ENCODE measurements at regions not wholly inside any gene's neighbourhood (a gene's known extent, or its start where the extent isn't known, plus 50 kb on each side); places are given as distances from the start of the nearest gene placed in this dataset.
"Not testable (repeated sequence)": the region's sequence is repeated elsewhere in the genome, so short reads cannot be mapped to it uniquely, and the experiment has no call there.

- peak; percentile 79 for ATAC-seq
Observed at GRCh38 chr5:18745042-18745987, 1111.1 kb downstream of the TAF11L14 start.

GRCh38 chr5:18745988-18746615 is 1111.8 kb downstream of the TAF11L14 start:
- ATAC-seq, result peak; percentile 71

- ATAC-seq, result no peak
Observed at GRCh38 chr5:18749763-18750162, 1115.5 kb downstream of the TAF11L14 start.

GRCh38 chr5:18752317-18752716 is 1118.1 kb downstream of the TAF11L14 start:
- ATAC-seq, result no peak

- no peak for ATAC-seq
Observed at GRCh38 chr5:18754201-18754600, 1119.9 kb downstream of the TAF11L14 start.

- ATAC-seq, result no peak
Observed at GRCh38 chr5:18761801-18762200, 1127.5 kb downstream of the TAF11L14 start.

- no peak for ATAC-seq
Observed at GRCh38 chr5:18764161-18764560, 1129.9 kb downstream of the TAF11L14 start.

GRCh38 chr5:18765304-18765703 is 1131.0 kb downstream of the TAF11L14 start:
- no peak for ATAC-seq

- no peak for ATAC-seq
Observed at GRCh38 chr5:18771097-18771610, 1136.9 kb downstream of the TAF11L14 start.

- ATAC-seq, result peak; percentile 77
Observed at GRCh38 chr5:18772475-18772874, 1138.2 kb downstream of the TAF11L14 start.

GRCh38 chr5:18778225-18778624 is 1144.0 kb downstream of the TAF11L14 start:
- no peak for ATAC-seq

GRCh38 chr5:18789218-18789998 is 1155.1 kb downstream of the TAF11L14 start:
- no peak for ATAC-seq

GRCh38 chr5:18792145-18792544 is 1157.9 kb downstream of the TAF11L14 start:
- peak; percentile 100 for ATAC-seq

GRCh38 chr5:18797222-18797621 is 1163.0 kb downstream of the TAF11L14 start:
- no peak for ATAC-seq

- ATAC-seq, result no peak
Observed at GRCh38 chr5:18798058-18798457, 1163.8 kb downstream of the TAF11L14 start.

- ATAC-seq, result no peak
Observed at GRCh38 chr5:18799482-18800128, 1165.3 kb downstream of the TAF11L14 start.

GRCh38 chr5:18800293-18801025 is 1166.2 kb downstream of the TAF11L14 start:
- no peak for ATAC-seq

- ATAC-seq, result not testable (repeated sequence)
Observed at GRCh38 chr5:18801413-18801812, 1167.2 kb downstream of the TAF11L14 start.

GRCh38 chr5:18802336-18802735 is 1168.1 kb downstream of the TAF11L14 start:
- no peak for ATAC-seq

- ATAC-seq, result no peak
Observed at GRCh38 chr5:18805376-18805775, 1171.1 kb downstream of the TAF11L14 start.

Measured in esophagus mucosa (tissue), 1 donor.